ENCODE measurements at regions not wholly inside any gene's neighbourhood (a gene's known extent, or its start where the extent isn't known, plus 50 kb on each side); places are given as distances from the start of the nearest gene placed in this dataset.

DNA sequence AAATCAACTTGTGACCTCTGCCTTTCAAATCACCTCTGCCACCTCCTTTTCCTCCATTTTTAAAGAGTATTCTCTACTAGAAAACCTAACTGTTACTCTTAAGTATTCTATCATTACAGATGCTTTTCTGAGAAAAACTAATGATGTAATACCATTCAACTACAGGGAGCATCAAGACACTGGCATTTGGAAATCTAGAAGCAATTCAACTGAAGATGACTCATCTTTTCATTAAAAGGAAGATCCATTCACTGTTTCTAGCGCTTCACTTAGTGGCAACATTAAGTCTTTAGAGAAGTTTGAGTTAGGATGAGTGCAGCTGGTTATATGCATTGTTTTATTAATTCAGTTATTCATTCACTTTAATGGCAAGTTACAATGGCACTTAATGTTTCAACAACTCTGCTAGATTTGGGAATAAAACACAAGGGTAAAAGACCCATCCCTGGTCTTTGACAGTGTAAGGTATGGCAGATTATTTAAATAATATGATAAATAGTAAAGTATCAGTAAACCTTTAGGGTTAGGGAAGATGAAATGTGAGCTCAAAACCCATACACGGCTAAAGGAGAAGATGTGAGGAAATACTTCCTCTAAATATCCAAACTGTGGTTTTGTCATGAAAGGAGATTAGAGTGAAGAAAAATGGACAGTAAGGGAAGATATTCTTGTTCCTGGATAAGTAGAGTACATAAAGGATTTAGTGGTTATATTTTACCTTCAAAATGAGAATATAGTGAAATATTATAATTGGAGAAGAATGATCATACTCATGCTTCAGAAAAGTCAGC, 61.7 kb downstream of the KCNJ2 start:
- DNase-seq (ENCODE audit: low read depth): no peak

DNA sequence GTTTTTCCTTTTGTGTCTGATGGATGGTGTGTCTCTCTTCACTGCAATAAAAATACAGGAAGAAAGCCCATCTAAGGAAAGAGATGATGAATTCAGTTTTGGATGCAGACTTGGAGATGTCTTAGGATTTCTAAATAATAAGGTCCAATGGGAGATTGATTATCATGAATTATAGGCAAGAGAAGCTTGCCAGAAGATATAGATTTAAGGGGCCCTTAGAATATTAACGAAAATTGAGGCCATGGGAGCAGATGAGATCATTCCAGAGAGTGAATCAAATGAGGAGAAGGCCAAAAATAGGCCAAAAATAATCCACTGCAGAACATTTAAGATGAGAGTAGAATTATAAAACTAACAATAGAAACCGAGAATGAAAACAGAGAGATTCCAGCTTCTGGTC, 63.1 kb downstream of the KCNJ2 start:
- DNase-seq (ENCODE audit: low read depth): no peak

DNA sequence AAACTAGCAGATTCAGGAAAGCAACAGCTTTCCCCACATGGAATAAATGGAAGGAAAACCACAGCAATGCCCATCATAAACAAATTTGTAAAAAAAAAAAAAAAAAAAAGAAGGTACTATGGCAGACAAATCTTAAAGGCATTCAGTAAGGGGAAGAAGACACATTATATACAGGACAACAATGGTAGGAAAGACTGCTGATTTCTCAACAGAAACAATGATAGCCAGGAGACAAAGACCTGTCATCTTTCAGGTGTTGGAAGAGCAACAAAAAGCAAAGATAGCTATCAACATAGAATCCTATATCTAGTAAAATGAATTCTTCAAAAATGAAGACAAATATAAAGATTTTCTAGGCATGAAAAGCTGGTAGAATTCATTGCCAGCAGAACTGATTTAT, 65.9 kb downstream of the KCNJ2 start:
- DNase-seq (ENCODE audit: low read depth): no peak

DNA sequence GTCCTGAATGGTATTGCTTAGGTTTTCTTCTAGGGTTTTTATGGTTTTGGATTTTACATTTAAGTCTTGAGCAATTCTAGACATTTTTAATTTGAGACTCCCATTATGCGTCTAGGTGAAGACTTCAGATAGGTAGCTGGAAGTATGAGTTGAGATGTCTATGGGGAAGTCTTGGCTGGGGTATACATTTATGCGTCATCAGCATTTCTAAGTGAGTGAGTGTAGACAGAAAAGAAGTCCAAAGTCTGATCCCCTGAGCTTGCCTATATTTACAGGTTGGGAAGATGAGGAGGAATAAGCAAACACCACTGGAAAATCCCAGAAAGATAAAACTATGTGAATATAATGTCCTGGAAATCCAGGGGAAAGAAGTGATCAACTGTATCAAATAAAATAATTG, 68.9 kb downstream of the KCNJ2 start:
- DNase-seq (ENCODE audit: low read depth): no peak

DNA sequence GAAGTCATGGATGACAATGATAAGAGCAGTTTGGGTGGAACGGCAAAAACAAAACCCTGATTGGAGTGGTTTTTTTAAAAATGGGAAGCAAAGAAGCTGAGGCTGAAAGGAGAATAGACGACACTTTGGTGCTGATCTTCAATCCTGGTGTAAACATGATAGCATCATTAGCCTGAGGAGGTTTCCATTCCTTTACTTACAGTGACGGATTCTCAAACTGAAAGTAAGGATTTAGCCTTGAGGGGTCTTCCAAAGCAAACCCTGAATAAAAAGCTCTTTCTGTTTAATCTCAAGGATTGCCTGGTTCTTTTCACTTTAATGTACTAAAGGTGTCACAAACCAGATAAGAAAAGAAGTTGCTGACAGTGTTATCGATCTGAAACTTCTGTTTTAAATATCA, 69.3 kb downstream of the KCNJ2 start:
- DNase-seq (ENCODE audit: low read depth): no peak

DNA sequence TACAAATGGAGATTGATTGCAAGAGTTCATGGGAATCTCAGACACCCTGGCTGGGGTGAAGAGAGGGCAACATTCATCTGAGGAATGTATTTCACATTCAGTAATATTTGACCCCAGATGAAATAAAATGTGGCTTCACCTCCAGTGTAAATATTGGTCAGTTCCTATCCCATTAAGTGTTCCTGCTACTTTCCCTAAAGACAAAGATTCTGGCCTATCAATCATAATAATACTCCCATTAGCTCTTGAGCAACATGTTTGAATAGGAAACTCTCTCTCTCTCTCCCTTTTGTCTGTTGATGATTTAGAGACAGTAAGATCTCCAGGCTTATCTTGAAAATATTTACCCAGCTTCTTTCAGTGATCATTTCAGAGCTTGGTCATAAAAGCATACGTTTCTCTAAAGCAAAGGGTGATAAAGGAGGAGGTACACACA, 70.1 kb downstream of the KCNJ2 start:
- no peak for DNase-seq (ENCODE audit: low read depth)

DNA sequence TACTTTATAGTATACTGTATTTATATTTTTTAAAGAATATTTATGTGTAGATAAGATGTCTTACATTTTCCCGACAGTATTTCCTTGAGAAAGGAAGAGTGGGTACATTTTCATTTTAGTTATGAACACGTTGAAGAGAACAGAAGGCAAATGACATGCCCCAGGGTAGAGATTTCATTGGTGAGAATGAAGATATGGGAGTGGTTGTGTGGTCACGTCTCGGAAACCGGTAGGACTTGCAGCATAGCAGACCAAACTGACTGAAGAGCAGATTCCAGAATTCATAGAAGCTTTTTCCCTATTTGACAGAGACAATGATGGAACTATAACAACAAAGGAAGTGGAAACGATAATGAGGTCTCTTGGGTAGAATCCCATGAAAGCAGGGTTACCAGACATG, 71.7 kb downstream of the KCNJ2 start:
- no peak for DNase-seq (ENCODE audit: low read depth)

DNA sequence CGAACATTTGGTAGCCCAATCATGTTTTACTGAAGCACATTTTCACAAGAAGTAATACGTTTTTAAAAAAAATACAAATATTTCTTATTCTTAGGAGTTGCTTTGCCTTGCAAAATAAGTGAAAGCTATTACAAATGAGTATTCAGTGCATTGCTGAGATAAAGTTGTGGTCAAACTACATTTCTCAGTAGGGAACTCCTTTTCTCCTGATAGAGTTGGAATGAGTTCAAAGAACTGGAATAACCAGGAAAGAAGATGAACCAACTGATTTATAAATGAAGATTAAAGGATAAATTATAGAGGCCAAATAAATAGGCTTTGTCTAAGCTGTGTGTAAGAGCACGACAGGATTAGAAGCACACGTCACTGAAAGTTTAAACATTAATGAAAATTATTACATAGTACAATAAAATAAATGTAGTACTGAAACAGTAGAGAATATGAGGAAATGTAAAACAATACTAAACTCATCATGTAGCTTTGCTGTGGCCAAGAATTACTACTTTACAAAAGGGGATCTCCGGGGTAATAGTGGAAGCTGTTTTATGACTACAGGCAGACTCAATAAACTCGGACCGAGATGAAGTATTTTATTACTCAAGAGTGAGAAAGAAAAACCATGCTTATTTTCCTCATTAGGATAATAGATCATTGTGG, 73.6 kb downstream of the KCNJ2 start:
- no peak for DNase-seq (ENCODE audit: low read depth)

DNA sequence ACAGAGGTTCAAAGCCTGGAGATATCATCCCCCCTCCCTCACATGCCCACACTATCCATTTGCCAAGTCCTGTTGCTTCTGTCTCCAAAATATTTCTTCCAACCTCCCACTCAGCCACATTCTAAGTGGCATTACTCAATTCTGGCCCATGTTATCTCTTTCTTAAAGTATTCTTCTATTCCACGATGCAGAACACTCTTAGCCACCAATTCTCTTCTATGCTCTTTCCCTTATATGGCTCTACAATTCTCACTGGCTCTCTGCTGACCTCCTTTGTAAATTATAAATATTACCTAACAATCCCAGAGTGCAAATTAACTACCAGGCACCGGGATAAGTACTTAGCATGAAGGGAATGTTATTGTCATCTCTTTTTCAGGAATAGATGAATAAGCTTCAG, 82.4 kb downstream of the KCNJ2 start:
- no peak for DNase-seq (ENCODE audit: low read depth)

DNA sequence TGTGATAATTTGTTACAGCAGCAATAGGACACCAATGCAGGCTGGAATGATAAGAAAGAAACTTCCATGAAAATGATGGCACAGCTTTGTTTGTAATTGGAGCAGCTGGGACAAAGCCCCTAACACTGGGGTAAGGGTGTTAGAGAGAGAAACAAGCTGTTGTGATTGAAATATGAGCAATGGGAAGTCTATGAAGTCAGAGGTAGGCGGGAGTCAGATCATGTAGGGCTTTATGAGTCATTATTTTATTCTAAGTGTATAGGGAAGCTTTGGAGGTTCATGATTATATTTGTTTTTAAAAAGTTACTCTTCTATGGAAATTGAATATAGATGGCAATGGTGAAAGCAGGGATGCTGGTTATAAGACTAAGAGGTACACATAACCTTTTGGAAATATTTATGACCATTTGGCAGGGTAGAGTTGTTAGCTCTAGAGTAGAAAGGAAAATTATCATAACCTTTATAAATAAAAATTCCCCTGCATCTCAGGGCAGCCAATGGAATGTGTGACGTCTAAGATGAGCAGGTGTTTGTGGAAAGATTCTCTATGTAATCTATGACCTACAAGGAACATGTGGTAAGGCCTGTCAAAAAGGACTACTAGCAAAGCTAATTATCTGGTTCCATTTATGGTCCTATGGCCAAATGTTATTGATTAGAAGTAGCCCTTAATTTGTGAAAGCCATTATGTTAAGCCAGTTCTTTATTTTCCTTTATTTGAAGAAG, 85.6 kb downstream of the KCNJ2 start:
- DNase-seq (ENCODE audit: low read depth): no peak

DNA sequence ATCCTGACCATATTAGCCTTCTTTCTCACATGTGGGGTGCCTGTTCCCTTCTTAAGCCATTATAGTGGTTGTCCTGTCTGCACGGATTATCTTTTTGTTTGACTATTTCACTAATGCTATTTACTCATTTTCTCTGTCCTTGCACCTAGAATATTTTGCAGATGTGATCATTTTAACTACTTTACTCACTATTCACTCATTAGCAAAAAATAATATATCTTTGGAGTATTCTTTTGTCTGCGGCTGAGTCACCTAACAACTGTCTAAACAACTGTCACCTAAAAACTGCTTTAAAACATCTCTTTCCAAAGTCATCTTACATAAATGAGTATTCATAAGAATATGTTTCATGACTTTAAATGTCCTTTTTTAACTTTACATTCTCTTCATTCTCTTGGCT, 87.4 kb downstream of the KCNJ2 start:
- no peak for DNase-seq (ENCODE audit: low read depth)

DNA sequence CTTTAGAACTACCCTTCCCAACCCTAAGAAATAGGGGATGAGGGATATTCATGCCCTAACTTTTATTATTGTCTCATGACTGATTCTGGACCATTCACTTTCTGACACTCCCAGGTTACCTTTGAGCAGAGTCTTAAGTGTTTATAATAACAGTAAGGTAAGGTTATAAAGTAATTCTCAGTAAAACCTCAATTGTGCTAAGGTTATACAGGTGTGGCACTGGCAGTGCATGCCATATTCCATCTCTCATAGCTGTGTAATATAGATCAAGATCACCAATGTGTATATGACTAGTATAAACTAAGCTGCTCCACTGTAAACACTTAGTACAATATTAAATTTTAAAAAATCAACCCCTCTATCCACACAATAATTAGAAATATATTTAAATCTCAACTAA, 89.1 kb downstream of the KCNJ2 start:
- no peak for DNase-seq (ENCODE audit: low read depth)

DNA sequence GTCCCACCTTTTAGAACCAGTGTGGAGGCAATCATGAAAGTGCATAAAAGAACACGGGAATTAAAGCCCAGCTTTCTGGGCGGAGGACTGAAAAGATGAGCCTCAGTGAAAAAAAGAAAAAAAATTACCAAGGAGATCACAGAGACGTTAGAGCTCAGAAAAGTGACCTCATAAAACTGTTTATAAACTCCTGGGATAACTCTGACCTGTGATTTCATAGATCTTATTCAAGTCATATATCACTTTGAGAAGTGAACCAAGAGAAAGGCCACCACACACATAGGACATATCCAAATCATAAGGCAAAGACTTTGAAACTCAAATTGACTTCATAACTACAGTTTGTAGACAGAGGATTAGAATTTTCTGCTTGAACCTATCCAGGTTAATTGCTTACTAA, 90.1 kb downstream of the KCNJ2 start:
- no peak for DNase-seq (ENCODE audit: low read depth)

DNA sequence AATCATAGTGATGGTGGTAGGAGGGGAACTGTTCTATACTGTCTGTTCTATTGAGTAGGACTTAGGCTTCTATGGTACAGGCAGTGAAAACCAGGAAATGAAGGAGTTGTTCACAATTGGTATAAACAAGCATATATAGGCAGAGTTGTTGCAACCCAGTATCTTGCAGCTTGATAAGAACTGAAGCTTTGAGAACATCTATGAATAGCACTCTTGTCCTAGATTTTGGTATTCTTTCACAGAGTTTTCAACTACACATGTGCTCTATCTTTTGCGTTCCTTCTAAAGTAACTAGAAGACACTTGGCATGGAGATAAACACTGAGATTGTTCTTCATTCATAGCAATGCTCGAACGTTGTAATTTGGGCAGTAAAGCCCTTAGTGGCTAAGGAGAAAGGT, 91.8 kb downstream of the KCNJ2 start:
- DNase-seq (ENCODE audit: low read depth): no peak

DNA sequence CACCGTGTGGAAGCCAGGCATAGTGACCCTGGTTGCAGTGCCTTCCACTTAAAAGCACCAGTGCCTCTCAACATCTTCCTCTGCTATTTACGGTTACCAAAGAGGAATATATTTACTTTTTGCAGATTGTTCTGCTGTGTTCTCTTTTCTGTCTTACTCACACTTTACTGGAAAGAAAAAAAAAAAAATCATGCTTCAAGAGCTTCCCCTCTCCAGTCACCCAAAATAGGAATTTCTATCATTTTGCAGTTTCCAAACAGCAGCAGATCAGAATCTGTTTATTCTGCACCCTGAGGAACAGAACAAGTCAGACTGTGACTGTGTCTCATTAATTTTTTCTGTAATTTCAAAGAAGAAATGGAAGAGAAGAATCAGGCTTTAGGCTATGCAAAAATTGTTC, 96.1 kb downstream of the KCNJ2 start:
- no peak for DNase-seq (ENCODE audit: low read depth)

DNA sequence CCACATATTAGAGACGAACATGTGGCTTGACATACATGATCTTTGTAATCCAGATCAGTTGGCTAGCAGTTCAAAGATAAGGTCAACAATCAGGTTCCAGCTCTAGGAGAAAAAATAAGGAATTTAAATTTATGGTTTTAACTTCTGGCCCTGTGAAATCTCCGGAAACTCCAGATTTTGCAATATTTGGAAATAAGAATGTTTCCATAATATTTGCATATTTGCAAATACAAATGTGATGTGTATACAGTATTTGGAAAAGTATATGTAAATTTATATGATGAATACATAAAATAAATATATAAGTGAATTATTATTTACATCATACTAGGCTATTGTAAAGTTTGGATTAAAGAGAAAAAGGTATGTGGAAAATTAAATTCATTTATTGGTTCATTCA, 97.1 kb downstream of the KCNJ2 start:
- DNase-seq (ENCODE audit: low read depth): no peak

DNA sequence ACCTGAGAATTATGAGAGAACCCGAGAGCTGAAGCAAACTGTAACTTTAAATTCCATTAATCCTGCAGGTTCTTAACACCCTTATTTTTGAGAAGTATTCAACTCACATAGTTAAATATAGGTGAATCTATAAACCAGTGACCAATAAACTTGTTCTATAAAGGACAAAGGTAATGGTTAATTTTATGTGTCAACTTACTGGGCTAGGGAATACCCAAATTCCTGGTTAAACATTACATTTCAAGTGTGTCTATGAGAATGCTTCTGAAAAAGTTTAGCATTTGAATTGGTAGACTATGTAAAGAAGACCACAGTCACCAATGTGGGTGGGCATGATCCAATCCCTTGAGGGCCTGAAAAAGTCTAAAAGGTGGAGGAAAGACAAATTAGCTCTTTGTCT, 99.1 kb downstream of the KCNJ2 start:
- DNase-seq (ENCODE audit: low read depth): no peak

DNA sequence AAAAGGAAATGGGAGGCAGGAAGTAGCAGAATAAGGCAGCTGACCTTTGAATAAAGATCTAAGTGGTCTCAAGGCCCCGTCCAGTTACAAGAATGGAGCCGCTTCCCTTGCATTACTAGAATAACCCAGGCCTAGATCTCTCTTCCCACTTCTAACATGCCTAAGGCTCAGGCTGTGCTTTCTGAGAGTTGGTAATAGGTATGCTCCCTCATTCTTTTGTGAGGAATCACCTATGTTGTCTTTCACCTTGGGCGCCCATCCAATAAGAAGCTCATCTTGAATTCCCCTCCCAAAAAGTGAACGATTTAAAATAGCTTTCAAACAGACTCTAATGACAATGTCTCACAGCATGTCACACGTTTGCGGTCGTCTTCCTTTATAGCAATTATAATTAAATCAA, 101.2 kb downstream of the KCNJ2 start:
- no peak for DNase-seq (ENCODE audit: low read depth)

DNA sequence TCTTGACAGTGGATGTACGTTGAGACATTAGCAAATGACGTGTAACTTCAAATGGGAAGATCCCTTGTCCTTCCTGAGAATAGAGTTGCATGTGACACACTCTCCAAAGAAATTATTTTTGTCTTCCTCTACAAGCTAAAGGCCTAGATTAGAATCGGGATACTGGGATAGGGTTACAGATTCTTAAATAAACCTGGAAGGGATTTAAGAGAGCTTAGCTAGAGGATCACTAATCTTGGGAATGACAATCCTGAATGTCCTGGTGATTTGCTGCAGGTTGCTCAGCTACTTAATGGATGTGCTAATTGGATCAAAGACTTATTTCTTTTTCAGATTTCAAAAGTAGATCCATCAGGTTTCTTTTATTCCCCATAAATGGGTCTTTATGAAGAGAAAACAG, 101.9 kb downstream of the KCNJ2 start:
- no peak for DNase-seq (ENCODE audit: low read depth)

DNA sequence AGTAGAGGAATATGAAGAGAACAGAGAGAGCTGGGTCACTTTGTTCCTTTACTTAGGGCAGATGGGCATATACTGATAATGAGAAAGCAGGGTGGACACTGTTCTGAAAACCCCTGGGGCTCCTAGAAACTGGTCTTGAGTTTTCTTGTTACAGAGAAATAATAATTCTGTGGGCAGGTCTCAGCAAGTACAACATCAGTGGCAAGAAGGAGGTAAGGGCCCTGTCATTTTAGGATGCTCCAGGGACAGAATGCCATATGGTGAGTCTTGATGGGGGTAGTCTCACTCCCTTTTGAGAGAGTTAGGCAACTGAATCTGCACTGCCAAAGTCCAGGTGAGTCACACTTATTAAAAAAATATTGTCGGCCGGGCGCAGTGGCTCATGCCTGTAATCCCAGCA, 102.3 kb downstream of the KCNJ2 start:
- DNase-seq (ENCODE audit: low read depth): no peak

DNA sequence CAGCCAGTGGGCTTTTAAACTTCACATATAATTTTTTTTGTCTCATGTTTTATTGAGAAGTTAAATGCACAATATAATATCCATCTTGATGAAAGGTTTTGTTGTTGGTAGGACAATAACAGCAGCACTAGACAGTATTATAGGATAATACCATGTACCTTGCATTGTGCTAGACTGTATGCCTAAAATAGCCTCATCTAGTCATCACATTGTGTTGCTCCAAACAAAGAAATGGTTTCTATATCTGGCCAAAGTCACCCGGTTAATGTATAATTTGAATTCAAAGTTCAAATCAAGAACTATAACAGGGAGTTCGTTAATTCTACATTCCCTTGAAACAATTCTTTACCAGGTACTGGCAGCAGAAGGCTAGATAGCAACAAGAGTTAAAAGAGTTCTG, 104.9 kb downstream of the KCNJ2 start:
- no peak for DNase-seq (ENCODE audit: low read depth)

DNA sequence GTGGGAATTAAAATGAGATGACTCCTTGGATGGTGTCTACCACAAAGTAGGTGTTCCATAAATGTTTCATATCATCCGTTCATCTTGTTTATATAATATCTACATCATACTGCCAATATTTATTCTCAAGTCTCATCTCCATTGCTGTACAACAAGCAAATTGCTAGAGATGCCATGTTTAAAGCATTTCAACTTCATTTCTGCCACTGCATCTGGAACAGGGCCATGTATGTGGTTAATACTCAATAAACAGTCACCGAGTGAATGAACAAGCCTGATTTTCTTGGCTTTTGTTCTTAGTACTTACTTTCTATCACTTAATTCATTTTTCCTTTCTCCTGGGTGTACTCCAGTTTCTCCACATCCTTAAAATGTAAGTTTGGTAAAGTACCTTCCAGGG, 107.6 kb downstream of the KCNJ2 start:
- DNase-seq (ENCODE audit: low read depth): no peak

DNA sequence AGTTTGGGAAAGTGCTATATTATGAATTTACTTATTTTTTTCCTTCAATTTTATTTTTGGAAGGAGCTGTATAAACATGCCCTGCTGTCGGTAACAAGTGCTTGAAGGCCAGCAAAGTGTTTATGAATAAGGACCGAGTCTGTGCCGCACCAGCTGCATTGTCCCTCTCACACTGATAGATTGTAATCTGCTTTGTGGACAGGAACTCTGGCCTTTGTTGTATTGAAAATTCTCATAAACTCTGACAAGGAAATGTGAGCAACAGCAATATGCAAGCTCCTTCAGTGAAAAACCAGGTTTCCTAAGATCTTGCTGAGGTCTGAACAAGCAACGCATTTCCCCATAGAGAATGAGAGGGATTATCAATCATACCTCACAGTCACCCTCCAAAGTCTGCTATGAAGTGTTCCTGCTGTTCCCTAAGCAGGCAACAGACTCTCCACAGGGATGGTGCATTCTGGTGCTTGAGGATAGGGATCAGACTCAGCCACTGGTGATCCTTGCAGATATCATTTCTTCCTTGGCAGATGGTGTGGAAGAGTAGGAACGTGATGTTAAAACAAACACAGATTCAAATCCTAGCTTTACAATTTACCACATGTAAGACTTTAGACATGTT, 109.6 kb downstream of the KCNJ2 start:
- no peak for DNase-seq (ENCODE audit: low read depth)

Data from RPMI7951 (cell line).